ENCODE measurements at regions not wholly inside any gene's neighbourhood (a gene's known extent, or its start where the extent isn't known, plus 50 kb on each side); places are given as distances from the start of the nearest gene placed in this dataset.

DNA sequence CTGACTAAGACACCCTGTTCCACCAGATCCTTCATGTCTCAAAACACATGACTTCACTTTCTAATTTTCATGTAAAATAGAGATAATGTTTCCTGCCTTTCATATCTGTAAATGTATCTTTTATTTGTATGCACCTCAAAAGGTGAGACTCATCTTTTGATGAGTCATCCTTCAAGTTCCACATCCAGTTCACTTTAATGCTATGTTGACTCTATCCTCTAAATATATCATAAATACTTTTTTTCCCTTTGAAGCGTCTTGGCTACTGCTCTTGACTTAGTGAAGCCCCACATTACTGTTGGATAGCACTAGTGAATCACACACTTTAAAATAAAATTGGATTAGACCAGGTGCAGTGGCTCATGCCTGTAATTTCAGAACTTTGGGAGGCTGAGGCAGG lies 741.1 kb downstream of the VGLL3 start:
- H3K27ac ChIP-seq (ENCODE audit: low read depth, low read length, poor library complexity, severe bottlenecking) = no peak overlapping the region
- no TSS peak for BruUV-seq (replicated peaks)
- H3K4me1 ChIP-seq (ENCODE audit: insufficient read depth, low read length, poor library complexity, severe bottlenecking) = no peaks in the 10 kb centered on the region
- no peaks in the 10 kb centered on the region for H4K20me1 ChIP-seq (ENCODE audit: insufficient read depth, low read length)
- H3K4me3 ChIP-seq (ENCODE audit: low read depth, low read length, poor library complexity, severe bottlenecking) = no peak overlapping the region
- H3K9me2 ChIP-seq (ENCODE audit: insufficient read depth, low read length) = no peaks in the 10 kb centered on the region
- no peaks in the 10 kb centered on the region for H3K36me3 ChIP-seq (ENCODE audit: insufficient read depth, low read length)
- H3K9me3 ChIP-seq (ENCODE audit: low read length) = no peaks in the 10 kb centered on the region
- intact Hi-C loops (cut with micrococcal nuclease; ENCODE audit: unreplicated experiment) = loop anchor here (10.0 kb wide), 1 partner anchor 65 kb away; no protein-coding TSS in a partner anchor
- ChIA-PET CTCF (ENCODE audit: unreplicated experiment) (no interaction called here), POLR2A (interaction anchor here (0.8 kb wide), 1 partner anchor 283 kb away, joined by 3 read pairs; no protein-coding TSS in a partner anchor)
- DNase-seq (ENCODE audit: low spot score) = no peak
- no peaks in the 10 kb centered on the region for H3K79me2 ChIP-seq (ENCODE audit: insufficient read depth, low read depth, low read length)
- no peak for TF ChIP-seq EZH2phosphoT487 (IDR thresholded peaks at IDR 0.05; ENCODE audit: borderline replicate concordance, low read depth, low read length)
- TF ChIP-seq, protein P1, sequence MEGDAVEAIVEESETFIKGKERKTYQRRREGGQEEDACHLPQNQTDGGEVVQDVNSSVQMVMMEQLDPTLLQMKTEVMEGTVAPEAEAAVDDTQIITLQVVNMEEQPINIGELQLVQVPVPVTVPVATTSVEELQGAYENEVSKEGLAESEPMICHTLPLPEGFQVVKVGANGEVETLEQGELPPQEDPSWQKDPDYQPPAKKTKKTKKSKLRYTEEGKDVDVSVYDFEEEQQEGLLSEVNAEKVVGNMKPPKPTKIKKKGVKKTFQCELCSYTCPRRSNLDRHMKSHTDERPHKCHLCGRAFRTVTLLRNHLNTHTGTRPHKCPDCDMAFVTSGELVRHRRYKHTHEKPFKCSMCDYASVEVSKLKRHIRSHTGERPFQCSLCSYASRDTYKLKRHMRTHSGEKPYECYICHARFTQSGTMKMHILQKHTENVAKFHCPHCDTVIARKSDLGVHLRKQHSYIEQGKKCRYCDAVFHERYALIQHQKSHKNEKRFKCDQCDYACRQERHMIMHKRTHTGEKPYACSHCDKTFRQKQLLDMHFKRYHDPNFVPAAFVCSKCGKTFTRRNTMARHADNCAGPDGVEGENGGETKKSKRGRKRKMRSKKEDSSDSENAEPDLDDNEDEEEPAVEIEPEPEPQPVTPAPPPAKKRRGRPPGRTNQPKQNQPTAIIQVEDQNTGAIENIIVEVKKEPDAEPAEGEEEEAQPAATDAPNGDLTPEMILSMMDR (conservative IDR thresholded peaks at IDR 0.05; ENCODE audit: low read length) = no peak
- no peak overlapping the region for H3K4me2 ChIP-seq (ENCODE audit: low read length)
- no peak overlapping the region for H2AFZ ChIP-seq (ENCODE audit: low read length)

DNA sequence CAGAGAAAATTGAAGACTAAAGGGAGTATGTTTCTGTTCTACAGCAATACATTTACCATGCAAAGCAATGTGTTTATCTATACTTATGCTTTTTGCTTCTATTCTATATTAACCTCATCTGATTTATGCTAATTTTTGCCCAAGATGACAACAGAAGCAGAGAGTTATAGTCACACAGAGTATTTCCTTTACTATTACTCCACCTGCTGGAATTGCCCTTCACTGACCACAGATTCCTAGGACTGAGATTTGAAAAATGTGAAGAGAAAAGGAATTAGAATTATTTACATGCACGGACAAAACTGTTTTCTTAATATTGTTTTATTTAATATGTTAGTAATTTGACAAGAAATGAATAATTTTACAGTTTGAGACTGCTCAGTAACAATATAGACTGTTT lies 745.6 kb downstream of the VGLL3 start:
- POLR2A ChIA-PET = no interaction called here
- no peaks in the 10 kb centered on the region for H3K79me2 ChIP-seq (ENCODE audit: insufficient read depth, low read depth, low read length)
- H2AFZ ChIP-seq (ENCODE audit: low read length) = no peak overlapping the region
- H3K9me2 ChIP-seq (ENCODE audit: insufficient read depth, low read length) = no peaks in the 10 kb centered on the region
- CTCF ChIA-PET (ENCODE audit: unreplicated experiment) = no interaction called here
- no peak overlapping the region for H3K4me2 ChIP-seq (ENCODE audit: low read length)
- H4K20me1 ChIP-seq (ENCODE audit: insufficient read depth, low read length) = no peaks in the 10 kb centered on the region
- no peak for DNase-seq (ENCODE audit: low spot score)
- H3K9me3 ChIP-seq (ENCODE audit: low read length) = no peaks in the 10 kb centered on the region
- intact Hi-C loops (cut with micrococcal nuclease; ENCODE audit: unreplicated experiment) = no loop called here
- no peaks in the 10 kb centered on the region for H3K4me1 ChIP-seq (ENCODE audit: insufficient read depth, low read length, poor library complexity, severe bottlenecking)
- H3K36me3 ChIP-seq (ENCODE audit: insufficient read depth, low read length) = no peaks in the 10 kb centered on the region
- BruUV-seq (replicated peaks) = no TSS peak
- H3K4me3 ChIP-seq (ENCODE audit: low read depth, low read length, poor library complexity, severe bottlenecking) = no peak overlapping the region
- TF ChIP-seq, protein P1 (conservative IDR thresholded peaks at IDR 0.05; ENCODE audit: low read length) = 0 out of 2 replicates have a peak, but pooled peaks have one; percentile 16
- TF ChIP-seq EZH2phosphoT487 (IDR thresholded peaks at IDR 0.05; ENCODE audit: borderline replicate concordance, low read depth, low read length) = no peak
- no peak overlapping the region for H3K27ac ChIP-seq (ENCODE audit: low read depth, low read length, poor library complexity, severe bottlenecking)

DNA sequence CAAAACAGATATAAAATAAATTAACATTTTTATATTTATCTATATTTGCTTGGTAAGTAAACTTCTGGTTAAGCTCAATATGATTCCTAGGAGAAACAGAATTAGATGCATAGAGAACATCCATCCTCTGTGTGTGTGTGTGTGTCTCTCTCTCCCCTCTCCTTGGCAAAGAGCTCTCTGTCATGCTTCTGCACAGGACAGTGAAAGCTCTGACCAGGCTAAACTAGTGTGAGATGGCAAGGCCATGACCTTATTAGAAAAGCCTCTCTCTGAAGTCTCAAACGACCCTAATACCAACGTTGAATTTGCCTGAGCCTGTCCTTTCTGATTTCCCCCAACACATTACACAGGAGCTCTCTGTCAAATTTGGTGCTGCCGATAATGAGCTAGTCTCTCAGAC lies 746.0 kb downstream of the VGLL3 start:
- no peaks in the 10 kb centered on the region for H4K20me1 ChIP-seq (ENCODE audit: insufficient read depth, low read length)
- H3K4me3 ChIP-seq (ENCODE audit: low read depth, low read length, poor library complexity, severe bottlenecking) = no peak overlapping the region
- POLR2A ChIA-PET = interaction anchor here (0.6 to 1.0 kb wide), 2 partner anchors 222 to 1739 kb away, joined by 3 read pairs; no protein-coding TSS in a partner anchor
- CTCF ChIA-PET (ENCODE audit: unreplicated experiment) = no interaction called here
- H3K9me3 ChIP-seq (ENCODE audit: low read length) = no peaks in the 10 kb centered on the region
- H3K4me2 ChIP-seq (ENCODE audit: low read length) = no peak overlapping the region
- TF ChIP-seq EZH2phosphoT487 (IDR thresholded peaks at IDR 0.05; ENCODE audit: borderline replicate concordance, low read depth, low read length) = no peak
- TF ChIP-seq, protein P1 (conservative IDR thresholded peaks at IDR 0.05; ENCODE audit: low read length) = no peak
- no peaks in the 10 kb centered on the region for H3K9me2 ChIP-seq (ENCODE audit: insufficient read depth, low read length)
- DNase-seq (ENCODE audit: low spot score) = no peak
- no peaks in the 10 kb centered on the region for H3K36me3 ChIP-seq (ENCODE audit: insufficient read depth, low read length)
- intact Hi-C loops (cut with micrococcal nuclease; ENCODE audit: unreplicated experiment) = no loop called here
- no peaks in the 10 kb centered on the region for H3K4me1 ChIP-seq (ENCODE audit: insufficient read depth, low read length, poor library complexity, severe bottlenecking)
- H2AFZ ChIP-seq (ENCODE audit: low read length) = no peak overlapping the region
- no peak overlapping the region for H3K27ac ChIP-seq (ENCODE audit: low read depth, low read length, poor library complexity, severe bottlenecking)
- no peaks in the 10 kb centered on the region for H3K79me2 ChIP-seq (ENCODE audit: insufficient read depth, low read depth, low read length)
- no TSS peak for BruUV-seq (replicated peaks)

Measured in OCI-LY7 (cell line).